ENCODE measurements at regions not wholly inside any gene's neighbourhood (a gene's known extent, or its start where the extent isn't known, plus 50 kb on each side); places are given as distances from the start of the nearest gene placed in this dataset.

DNA sequence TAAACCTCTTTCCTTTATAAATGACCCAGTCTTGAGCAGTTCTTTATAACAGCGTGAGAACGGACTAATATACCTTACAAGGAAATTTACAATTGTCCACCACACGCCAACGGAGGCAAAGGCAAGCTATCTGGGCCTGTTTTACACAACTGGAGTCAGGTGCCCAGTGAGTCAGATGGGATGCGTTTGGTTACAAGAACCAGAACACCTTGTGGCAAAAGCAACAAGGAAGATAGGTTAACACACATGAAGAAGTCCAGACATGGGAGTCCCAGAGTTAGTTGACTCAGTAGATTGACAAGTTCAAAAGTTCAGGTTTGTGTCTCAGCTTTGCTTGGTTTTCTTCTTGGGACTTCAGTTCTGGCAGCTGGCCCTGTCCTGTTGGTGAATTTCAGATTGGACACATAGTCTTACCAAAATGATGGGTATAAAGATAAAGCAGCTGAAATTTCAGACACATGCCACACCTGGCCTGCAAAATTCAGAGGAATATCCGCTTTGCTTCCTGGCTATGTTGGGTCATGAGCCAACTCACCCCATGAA is 97.9 kb downstream of the PXDC1 start:
- no peak for DNase-seq (ENCODE audit: low spot score)
- H3K27ac ChIP-seq, result no peak overlapping the region
- ChIA-PET CTCF (no interaction called here), POLR2A (ENCODE audit: low non-redundant PET) (no interaction called here)
- TF ChIP-seq, protein P1, sequence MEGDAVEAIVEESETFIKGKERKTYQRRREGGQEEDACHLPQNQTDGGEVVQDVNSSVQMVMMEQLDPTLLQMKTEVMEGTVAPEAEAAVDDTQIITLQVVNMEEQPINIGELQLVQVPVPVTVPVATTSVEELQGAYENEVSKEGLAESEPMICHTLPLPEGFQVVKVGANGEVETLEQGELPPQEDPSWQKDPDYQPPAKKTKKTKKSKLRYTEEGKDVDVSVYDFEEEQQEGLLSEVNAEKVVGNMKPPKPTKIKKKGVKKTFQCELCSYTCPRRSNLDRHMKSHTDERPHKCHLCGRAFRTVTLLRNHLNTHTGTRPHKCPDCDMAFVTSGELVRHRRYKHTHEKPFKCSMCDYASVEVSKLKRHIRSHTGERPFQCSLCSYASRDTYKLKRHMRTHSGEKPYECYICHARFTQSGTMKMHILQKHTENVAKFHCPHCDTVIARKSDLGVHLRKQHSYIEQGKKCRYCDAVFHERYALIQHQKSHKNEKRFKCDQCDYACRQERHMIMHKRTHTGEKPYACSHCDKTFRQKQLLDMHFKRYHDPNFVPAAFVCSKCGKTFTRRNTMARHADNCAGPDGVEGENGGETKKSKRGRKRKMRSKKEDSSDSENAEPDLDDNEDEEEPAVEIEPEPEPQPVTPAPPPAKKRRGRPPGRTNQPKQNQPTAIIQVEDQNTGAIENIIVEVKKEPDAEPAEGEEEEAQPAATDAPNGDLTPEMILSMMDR (conservative IDR thresholded peaks at IDR 0.05; ENCODE audit: low read depth), result no peak

DNA sequence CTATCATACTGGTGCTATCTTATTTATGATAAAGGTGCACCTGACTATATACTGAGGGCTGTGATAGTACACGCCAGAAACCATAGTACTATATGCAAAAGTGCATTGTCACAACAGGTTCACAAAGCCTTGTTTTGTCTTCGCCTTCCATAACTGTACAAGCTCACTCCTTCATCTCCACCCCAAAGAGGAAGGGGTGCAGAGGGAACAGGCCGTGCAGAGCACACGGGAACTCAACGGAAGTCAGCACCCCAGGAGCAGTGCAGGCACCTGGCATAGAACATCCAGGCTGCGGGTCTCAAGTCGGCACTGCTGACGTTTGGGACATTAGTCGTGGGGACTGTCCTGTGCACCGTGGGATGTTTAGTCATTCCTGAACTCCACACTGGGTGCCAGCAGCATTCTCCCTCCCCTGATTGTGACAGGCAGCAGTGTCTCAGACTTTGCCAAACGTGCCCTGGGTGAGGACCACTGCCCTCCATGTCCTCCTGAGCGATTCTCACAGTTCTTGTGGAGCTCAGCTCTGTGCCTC is 99.7 kb downstream of the PXDC1 start:
- CTCF ChIA-PET, result interaction anchor here (0.6 kb wide), 1 partner anchor 366 kb away, joined by 3 read pairs; no protein-coding TSS in a partner anchor
- DNase-seq (ENCODE audit: low spot score), result no peak
- POLR2A ChIA-PET (ENCODE audit: low non-redundant PET), result no interaction called here
- H3K27ac ChIP-seq, result no peak overlapping the region
- TF ChIP-seq, protein P1 (conservative IDR thresholded peaks at IDR 0.05; ENCODE audit: low read depth), result no peak

DNA sequence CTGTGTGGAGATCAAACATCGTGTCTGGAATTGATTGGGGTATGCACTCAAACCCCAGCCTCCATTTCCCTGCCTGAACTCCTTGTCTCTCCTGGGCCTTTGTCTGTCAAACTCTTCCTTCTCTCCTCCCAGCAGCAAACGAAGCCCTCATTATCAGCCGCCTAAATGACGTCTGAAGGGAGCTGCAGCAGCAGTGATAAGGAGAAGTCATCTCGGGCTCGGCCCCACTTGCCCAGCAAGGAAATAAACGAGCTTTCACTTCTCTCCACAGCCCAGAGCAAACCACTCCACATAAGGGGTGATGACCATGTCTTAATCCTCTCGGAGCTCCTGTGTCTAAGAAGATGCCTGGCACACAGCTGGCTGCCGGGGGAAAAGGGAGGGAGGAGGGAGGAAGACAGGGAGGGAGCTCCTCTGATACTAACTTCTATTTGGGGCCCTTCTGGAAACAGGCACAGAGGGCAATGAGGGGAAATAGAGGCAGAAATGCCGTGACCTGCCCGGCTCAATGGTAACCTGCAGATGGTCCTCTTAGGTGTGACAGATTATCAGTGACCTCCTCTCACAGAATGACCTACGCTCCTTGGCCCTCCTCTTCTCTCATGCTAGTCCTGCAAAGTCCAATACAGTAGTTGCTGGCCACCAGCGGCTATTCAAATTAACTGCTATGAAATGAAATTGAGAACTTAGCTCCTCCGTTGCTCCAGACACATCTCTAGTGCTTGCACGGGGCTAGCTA is 100.4 kb downstream of the PXDC1 start:
- no peak for DNase-seq (ENCODE audit: low spot score)
- ChIA-PET CTCF (interaction anchor here (0.6 to 0.7 kb wide), 2 partner anchors 320 to 366 kb away, joined by 3 read pairs; no protein-coding TSS in a partner anchor), POLR2A (ENCODE audit: low non-redundant PET) (no interaction called here)
- no peak overlapping the region for H3K27ac ChIP-seq
- TF ChIP-seq, protein P1 (conservative IDR thresholded peaks at IDR 0.05; ENCODE audit: low read depth), result no peak

DNA sequence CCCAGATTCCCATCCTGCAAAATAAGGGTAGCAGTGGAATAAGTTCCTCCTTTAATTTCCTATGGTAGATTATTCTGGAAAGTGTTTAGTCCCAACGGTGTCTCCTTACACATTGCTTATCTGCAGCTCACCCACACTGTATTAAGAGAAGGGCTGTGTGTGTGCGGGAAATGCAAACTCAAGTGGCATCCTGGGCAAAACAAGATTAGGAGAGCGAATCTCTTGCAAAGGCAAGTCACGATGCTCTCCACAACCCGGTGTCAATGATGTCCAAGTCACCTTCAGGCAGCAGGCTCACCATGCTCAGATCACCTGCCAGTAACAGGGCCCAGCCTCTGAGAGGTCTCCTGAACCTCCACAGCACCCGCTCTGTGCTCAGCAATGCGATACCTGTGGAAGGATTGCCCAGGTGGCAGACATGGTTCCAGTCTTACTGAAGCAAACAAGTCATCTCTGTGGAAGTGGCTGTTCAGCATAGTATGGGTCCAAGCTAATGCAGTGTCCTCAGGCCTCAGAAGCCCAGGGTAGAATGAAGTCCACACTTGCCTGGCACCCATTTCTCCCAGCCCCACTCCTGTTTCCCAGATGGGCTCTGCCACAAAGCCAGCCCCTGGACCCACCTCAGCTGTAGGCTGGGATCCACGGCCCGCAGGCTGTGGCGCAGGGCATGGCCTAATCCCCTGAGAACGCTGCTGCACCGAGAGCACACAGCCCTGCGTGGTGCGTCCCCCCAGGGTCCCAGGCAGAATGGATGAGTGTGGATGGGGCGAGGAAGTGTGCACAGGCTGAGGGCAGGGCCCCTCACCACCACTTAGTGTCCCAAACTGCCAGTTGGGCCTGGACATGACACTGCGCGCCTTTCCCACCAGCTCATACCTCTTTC is 101.2 kb downstream of the PXDC1 start:
- ChIA-PET POLR2A (ENCODE audit: low non-redundant PET) (no interaction called here), CTCF (interaction anchor here (0.7 kb wide), 2 partner anchors 190 to 319 kb away, joined by 3 read pairs; no protein-coding TSS in a partner anchor)
- H3K27ac ChIP-seq, result no peak overlapping the region
- DNase-seq (ENCODE audit: low spot score), result no peak
- TF ChIP-seq, protein P1 (conservative IDR thresholded peaks at IDR 0.05; ENCODE audit: low read depth), result no peak

DNA sequence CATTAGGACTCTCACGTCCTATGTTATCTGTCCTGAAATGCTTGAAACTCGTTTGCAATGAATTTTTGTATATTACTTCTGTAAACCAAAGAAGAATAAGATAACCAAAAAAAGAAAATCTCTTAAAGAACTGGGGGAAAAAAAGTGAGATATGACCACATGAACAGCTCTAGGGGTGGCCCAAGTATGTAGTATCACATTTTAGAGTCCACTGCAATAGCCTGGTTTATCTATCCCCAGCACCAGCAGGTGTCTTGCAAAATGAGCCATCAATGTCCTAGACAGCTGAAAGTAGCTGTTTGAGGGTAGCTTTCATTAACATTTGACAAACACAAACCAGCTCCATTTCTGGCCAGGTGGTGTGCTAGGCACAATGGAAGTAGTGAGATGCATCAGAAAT is 102.8 kb downstream of the PXDC1 start:
- no peak overlapping the region for H3K27ac ChIP-seq
- ChIA-PET POLR2A (ENCODE audit: low non-redundant PET) (no interaction called here), CTCF (interaction anchor here (0.6 kb wide), 1 partner anchor 8 kb away, joined by 6 read pairs; no protein-coding TSS in a partner anchor)
- TF ChIP-seq, protein P1 (conservative IDR thresholded peaks at IDR 0.05; ENCODE audit: low read depth), result no peak
- no peak for DNase-seq (ENCODE audit: low spot score)

All from RWPE1 (cell line).